ENCODE measurements at regions not wholly inside any gene's neighbourhood (a gene's known extent, or its start where the extent isn't known, plus 50 kb on each side); places are given as distances from the start of the nearest gene placed in this dataset.

DNA sequence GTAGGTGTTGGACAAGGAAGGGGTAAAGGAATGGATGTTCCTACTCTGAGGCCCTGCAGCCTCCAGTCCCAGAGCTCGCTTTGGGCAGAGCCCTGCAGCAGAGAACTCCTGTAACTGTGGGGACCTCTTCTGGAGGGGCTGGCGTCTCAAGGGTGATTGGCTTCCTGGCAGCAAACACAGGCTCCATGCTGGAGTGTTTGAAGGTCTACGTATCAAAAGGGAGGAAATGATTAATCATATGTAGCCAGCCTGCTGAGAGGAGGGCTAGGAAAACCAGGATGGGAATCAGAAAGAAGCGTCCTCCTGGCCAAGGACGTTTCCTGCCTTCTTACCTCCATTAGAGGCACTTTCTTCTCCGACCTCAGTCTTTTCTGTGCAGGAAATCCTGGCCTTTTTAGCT lies 208.5 kb downstream of the TSHZ3 start:
- Histone ChIP-seq H3K27me3 (no peaks in the 10 kb centered on the region), H3K4me1 (no peaks in the 10 kb centered on the region), H3K36me3 (no peaks in the 10 kb centered on the region), H3K9me3 (no peaks in the 10 kb centered on the region), H3K27ac (no peak overlapping the region), H3K4me3 (no peak overlapping the region)
- DNase-seq (ENCODE audit: low spot score in 2 of 2) = no peak
- TF ChIP-seq POLR2A (IDR thresholded peaks at IDR 0.05) (no peak), POLR2AphosphoS5 (IDR thresholded peaks at IDR 0.05) (no peak), CTCF (IDR thresholded peaks at IDR 0.05) (no peak), EP300 (IDR thresholded peaks at IDR 0.05) (no peak)
- 71% methylated on average over 6 of the region's 6 CpGs for WGBS

DNA sequence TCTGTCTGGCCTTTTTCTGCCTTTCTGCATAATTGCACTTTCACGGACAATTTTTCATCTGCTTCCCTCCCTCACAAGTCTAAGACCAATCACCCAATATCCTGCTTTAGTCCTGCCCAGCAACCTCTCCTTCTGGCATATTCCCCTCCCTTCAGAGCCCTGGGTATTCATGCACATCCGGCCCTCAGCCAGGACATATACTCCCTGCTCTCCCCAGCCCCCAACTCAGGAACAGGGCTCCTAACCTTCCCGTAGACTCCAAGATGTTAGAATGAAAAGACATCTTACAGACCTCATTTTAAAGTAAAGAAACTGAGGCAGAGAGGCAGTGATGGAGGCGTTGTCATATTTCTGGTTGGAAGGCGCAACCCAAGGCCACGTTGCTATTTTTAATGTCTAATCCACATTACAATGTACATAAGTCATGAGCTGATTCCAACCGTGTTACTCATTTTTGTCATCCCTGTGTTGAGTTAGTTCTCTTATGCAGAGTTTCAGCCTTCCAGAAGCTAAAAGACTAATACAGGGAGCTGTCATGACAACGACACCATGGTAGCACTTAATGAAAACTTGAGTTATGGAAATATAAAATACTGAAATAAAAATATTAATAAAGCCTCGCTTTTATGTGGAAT lies 209.2 kb downstream of the TSHZ3 start:
- DNase-seq (ENCODE audit: low spot score in 2 of 2) = no peak

DNA sequence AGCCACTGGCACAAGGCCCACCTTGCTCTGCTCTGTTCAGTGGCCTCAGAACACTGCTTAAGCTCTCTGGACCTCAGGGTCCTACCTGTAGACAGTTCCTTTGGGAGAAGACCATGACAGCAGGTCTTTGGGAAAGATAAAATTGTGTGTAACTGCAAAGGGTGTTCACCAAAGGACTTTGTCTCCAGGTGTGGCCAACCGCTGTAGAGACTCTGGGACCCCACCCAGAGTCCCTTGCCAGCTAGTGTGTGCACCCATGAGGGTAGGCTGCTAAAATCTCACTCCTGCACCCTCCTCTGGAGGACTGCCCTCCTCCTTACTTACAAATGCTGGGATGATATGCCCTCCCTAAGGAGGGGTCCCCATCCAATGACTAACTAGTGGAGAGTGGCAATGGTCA lies 211.2 kb downstream of the TSHZ3 start:
- Histone ChIP-seq H3K27ac (no peak overlapping the region), H3K9me3 (no peaks in the 10 kb centered on the region), H3K4me1 (no peaks in the 10 kb centered on the region), H3K4me3 (no peak overlapping the region), H3K36me3 (no peaks in the 10 kb centered on the region), H3K27me3 (no peaks in the 10 kb centered on the region)
- no peak for DNase-seq (ENCODE audit: low spot score in 2 of 2)
- TF ChIP-seq POLR2A (IDR thresholded peaks at IDR 0.05) (no peak), EP300 (IDR thresholded peaks at IDR 0.05) (no peak), POLR2AphosphoS5 (IDR thresholded peaks at IDR 0.05) (no peak), CTCF (IDR thresholded peaks at IDR 0.05) (no peak)
- 90% methylated on average over 1 of the region's 1 CpG for WGBS

More for the DNA sequence above, 209.2 kb downstream of the TSHZ3 start:
- H3K4me3 ChIP-seq = no peak overlapping the region
- H3K27ac ChIP-seq = no peak overlapping the region
- no peaks in the 10 kb centered on the region for H3K27me3 ChIP-seq
- H3K4me1 ChIP-seq = no peaks in the 10 kb centered on the region
- no peaks in the 10 kb centered on the region for H3K36me3 ChIP-seq
- no peak for TF ChIP-seq POLR2A (IDR thresholded peaks at IDR 0.05)
- no peak for TF ChIP-seq EP300 (IDR thresholded peaks at IDR 0.05)
- TF ChIP-seq CTCF (IDR thresholded peaks at IDR 0.05) = no peak
- 84% methylated on average over 9 of the region's 9 CpGs for WGBS
- no peaks in the 10 kb centered on the region for H3K9me3 ChIP-seq

- no peak overlapping the region for H3K27ac ChIP-seq
- H3K9me3 ChIP-seq = no peaks in the 10 kb centered on the region
- H3K27me3 ChIP-seq = no peaks in the 10 kb centered on the region
- no peak overlapping the region for H3K4me3 ChIP-seq
- no peaks in the 10 kb centered on the region for H3K4me1 ChIP-seq
- WGBS = 44% methylated on average over 2 of the region's 2 CpGs
- DNase-seq (ENCODE audit: low spot score in 2 of 2) = no peak
- TF ChIP-seq CTCF (IDR thresholded peaks at IDR 0.05) = no peak
- no peak for TF ChIP-seq POLR2AphosphoS5 (IDR thresholded peaks at IDR 0.05)
- no peak for TF ChIP-seq EP300 (IDR thresholded peaks at IDR 0.05)
- no peak for TF ChIP-seq POLR2A (IDR thresholded peaks at IDR 0.05)
- no peaks in the 10 kb centered on the region for H3K36me3 ChIP-seq
These were observed 213.4 kb downstream of the TSHZ3 start for GRCh38 chr19:31135841-31136240.

- no peak overlapping the region for H3K4me3 ChIP-seq
- TF ChIP-seq POLR2AphosphoS5 (IDR thresholded peaks at IDR 0.05) = no peak
- no peak for TF ChIP-seq CTCF (IDR thresholded peaks at IDR 0.05)
- no peak for TF ChIP-seq POLR2A (IDR thresholded peaks at IDR 0.05)
- no peak for TF ChIP-seq EP300 (IDR thresholded peaks at IDR 0.05)
- H3K27ac ChIP-seq = no peak overlapping the region
- 66% methylated on average over 2 of the region's 2 CpGs for WGBS
- H3K36me3 ChIP-seq = no peaks in the 10 kb centered on the region
- H3K4me1 ChIP-seq = peaks cover 3% of the 10 kb centered on the region
- H3K9me3 ChIP-seq = no peaks in the 10 kb centered on the region
- no peaks in the 10 kb centered on the region for H3K27me3 ChIP-seq
- no peak for DNase-seq (ENCODE audit: low spot score in 2 of 2)
These were observed 216.5 kb downstream of the TSHZ3 start for GRCh38 chr19:31132753-31133110.
